OCI-LY3 (cell line): ENCODE measurements at regions not wholly inside any gene's neighbourhood (a gene's known extent, or its start where the extent isn't known, plus 50 kb on each side); places are given as distances from the start of the nearest gene placed in this dataset.

Source experiments
- EZH2phosphoT487 ChIP-seq: fragments of 200-600 bp; shearing (Covaris generic); IDR thresholded peaks from 2 replicates; pipeline ENCODE4 v1.6.1; 2018; ENCODE audit warnings: antibody characterized with exemption, mixed run types, low read depth
- TF ChIP-seq, protein P1 (sequence below): fragments of 200-600, 300-600 bp; sonication (generic); IDR thresholded peaks from 2 replicates; pipeline ENCODE4 v1.5.1; 2014; ENCODE audit warnings: antibody characterized with exemption, low read length, low read depth

DNA sequence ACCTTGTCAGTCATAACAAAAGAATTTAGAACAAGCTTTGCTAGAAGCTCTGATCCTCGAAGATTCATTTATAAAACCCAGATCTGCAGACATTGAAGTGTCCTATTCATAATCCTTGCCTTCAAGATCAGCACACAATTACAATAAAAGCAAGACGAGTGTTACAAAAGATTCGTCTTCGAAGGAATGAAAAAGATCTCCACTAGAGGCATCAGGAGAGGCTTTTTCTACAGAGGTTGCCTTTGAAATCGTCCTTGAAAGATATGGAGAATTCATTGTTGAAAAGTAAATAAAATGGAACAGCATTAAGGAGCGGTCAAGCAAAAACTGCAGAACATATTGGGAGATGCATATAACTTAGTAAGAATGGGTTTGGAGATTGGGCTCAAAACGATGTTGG, 146.4 kb downstream of the BMP4 start:
- TF ChIP-seq, protein P1, sequence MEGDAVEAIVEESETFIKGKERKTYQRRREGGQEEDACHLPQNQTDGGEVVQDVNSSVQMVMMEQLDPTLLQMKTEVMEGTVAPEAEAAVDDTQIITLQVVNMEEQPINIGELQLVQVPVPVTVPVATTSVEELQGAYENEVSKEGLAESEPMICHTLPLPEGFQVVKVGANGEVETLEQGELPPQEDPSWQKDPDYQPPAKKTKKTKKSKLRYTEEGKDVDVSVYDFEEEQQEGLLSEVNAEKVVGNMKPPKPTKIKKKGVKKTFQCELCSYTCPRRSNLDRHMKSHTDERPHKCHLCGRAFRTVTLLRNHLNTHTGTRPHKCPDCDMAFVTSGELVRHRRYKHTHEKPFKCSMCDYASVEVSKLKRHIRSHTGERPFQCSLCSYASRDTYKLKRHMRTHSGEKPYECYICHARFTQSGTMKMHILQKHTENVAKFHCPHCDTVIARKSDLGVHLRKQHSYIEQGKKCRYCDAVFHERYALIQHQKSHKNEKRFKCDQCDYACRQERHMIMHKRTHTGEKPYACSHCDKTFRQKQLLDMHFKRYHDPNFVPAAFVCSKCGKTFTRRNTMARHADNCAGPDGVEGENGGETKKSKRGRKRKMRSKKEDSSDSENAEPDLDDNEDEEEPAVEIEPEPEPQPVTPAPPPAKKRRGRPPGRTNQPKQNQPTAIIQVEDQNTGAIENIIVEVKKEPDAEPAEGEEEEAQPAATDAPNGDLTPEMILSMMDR = no peak
- no peak for TF ChIP-seq EZH2phosphoT487
